HepG2 (cell line): ENCODE measurements at regions not wholly inside any gene's neighbourhood (a gene's known extent, or its start where the extent isn't known, plus 50 kb on each side); places are given as distances from the start of the nearest gene placed in this dataset.

Experiments
- ATAC-seq: fragments of 200-7000 bp; cut with Tn5 transposase; 3 replicates; pipeline ENCODE4 v1.9.1; 2020; ENCODE audit warnings: mild to moderate bottlenecking, moderate library complexity
- BruUV-seq: library from RNA; stranded (reverse); fragments of 400-500 nt; replicated peaks from 2 replicates; lab custom pipeline; 2021; lab: Mats Ljungman, UMichigan
- CTCF ChIA-PET: fragments of 300-600 bp; formaldehyde crosslinking; extraction: SDS; loops from one replicate; lab custom pipeline; 2021; ENCODE audit warnings: low total read pairs, inconsistent platforms, low intra/inter-chr PET ratio; lab: Yijun Ruan, JAX
- POLR2A ChIA-PET: fragments of 350-600 bp; sonication (Branson Sonifier 250); formaldehyde crosslinking; loops from one replicate; lab custom pipeline; 2020; ENCODE audit warnings: antibody characterized with exemption, inconsistent platforms; lab: Yijun Ruan, JAX
- DNase-seq: peaks from one replicate; pipeline ENCODE4 v3.0.0-alpha.2; 2015; ENCODE audit warnings: low spot score
- FAIRE-seq: peaks from 3 replicates; lab custom pipeline; 2011; peaks lifted over from hg19 to GRCh38; lab: Jason Lieb, UNC
- H2AFZ ChIP-seq: one replicate; pipeline ENCODE4 v1.6.1; 2011; ENCODE audit warnings: low read length, inconsistent platforms
- H3K27ac ChIP-seq: fragments of 300-600 bp; 3 replicates; pipeline ENCODE4 v1.8.0; 2011; ENCODE audit warnings: mixed run types, mild to moderate bottlenecking, mixed read lengths, low read length, inconsistent platforms; ENCODE audit not compliant: insufficient read depth; ENCODE audit errors: extremely low read length
- H3K27me3 ChIP-seq, 2 experiments: fragments of 200-600 bp in 1 of 2; 2 replicates in 1 of 2; 3 replicates in 1 of 2; pipeline versions ENCODE4 v1.6.0 to v1.8.0; 2011; ENCODE audit warnings: low read length in 2 of 2, mild to moderate bottlenecking in 2 of 2, moderate library complexity in 2 of 2, inconsistent platforms in 1 of 2; ENCODE audit not compliant: insufficient read depth in 2 of 2, control insufficient read depth in 1 of 2
- H3K36me3 ChIP-seq, 2 experiments: fragments of 200-600 bp in 1 of 2; replicated peaks in 1 of 2; 2 replicates in 1 of 2; 3 replicates in 1 of 2; pipeline versions ENCODE4 v1.5.1 to v1.8.0; 2011; ENCODE audit warnings: low read length in 2 of 2, inconsistent platforms in 1 of 2; ENCODE audit not compliant: insufficient read depth in 2 of 2, control insufficient read depth in 1 of 2
- H3K4me1 ChIP-seq: 2 replicates; pipeline ENCODE4 v1.5.1; 2012; ENCODE audit warnings: low read length, inconsistent platforms; ENCODE audit not compliant: insufficient read depth
- H3K4me2 ChIP-seq: 2 replicates; pipeline ENCODE4 v1.6.0; 2011; ENCODE audit warnings: low read depth, low read length, inconsistent platforms
- H3K4me3 ChIP-seq, 3 experiments: fragments of 200-600 bp in 1 of 3; sonication (generic), shearing (Covaris generic) in 1 of 3; replicated peaks in 1 of 3; 2 replicates each; pipeline ENCODE4 v1.5.1; 2011 to 2016; ENCODE audit warnings: low read length in 3 of 3, inconsistent platforms in 2 of 3, low read depth in 2 of 3, mild to moderate bottlenecking in 2 of 3, control low read depth in 1 of 3, mixed read lengths in 1 of 3; ENCODE audit not compliant: insufficient read depth in 1 of 3
- H3K79me2 ChIP-seq: one replicate; pipeline ENCODE4 v1.6.1; 2011; ENCODE audit warnings: low read length, inconsistent platforms; ENCODE audit not compliant: insufficient read depth
- H3K9ac ChIP-seq: 2 replicates; pipeline ENCODE4 v1.6.0; 2011; ENCODE audit warnings: mild to moderate bottlenecking, low read depth, low read length, inconsistent platforms; ENCODE audit not compliant: insufficient read depth
- H3K9me3 ChIP-seq: 2 replicates; pipeline ENCODE4 v1.5.1; 2012; ENCODE audit warnings: mild to moderate bottlenecking, low read length
- H4K20me1 ChIP-seq: 2 replicates; pipeline ENCODE4 v1.6.0; 2011; ENCODE audit warnings: inconsistent platforms, mild to moderate bottlenecking, low read length, moderate library complexity; ENCODE audit not compliant: insufficient read depth
- ARID2 ChIP-seq: sonication (generic); formaldehyde crosslinking; IDR thresholded peaks from 2 replicates; pipeline ENCODE4 v1.8.1; 2022; ENCODE audit warnings: mild to moderate bottlenecking, missing genetic modification reagents, borderline replicate concordance
- BHLHE40 ChIP-seq: IDR thresholded peaks from 2 replicates; pipeline ENCODE4 v1.6.1; 2011; ENCODE audit warnings: low read length, improper control_type of control experiment
- CCAR2 ChIP-seq: fragments of 200-400 bp; formaldehyde crosslinking; optimal IDR thresholded peaks from 2 replicates; pipeline ENCODE3; 2018; ENCODE audit warnings: low read depth, mild to moderate bottlenecking, low read length, moderate library complexity
- ETS1 ChIP-seq: sonication (generic); formaldehyde crosslinking; IDR thresholded peaks from 2 replicates; pipeline ENCODE4 v1.4.0; 2020; ENCODE audit warnings: missing genetic modification reagents
- FOXA1 ChIP-seq, 2 experiments: fragments of 450-650 bp in 1 of 2; sonication (generic) in 1 of 2; formaldehyde crosslinking in 1 of 2; IDR thresholded peaks; 2 replicates each; pipeline versions ENCODE4 v1.4.0 to v1.6.1; 2016 to 2020; ENCODE audit warnings: missing genetic modification reagents in 1 of 2
- GLMP ChIP-seq: sonication (generic); formaldehyde crosslinking; IDR thresholded peaks from 2 replicates; pipeline ENCODE4 v1.9.0; 2021; ENCODE audit warnings: missing genetic modification reagents, mild to moderate bottlenecking, borderline replicate concordance
- HOXA9 ChIP-seq: sonication (generic); formaldehyde crosslinking; IDR thresholded peaks from 2 replicates; pipeline ENCODE4 v1.8.1; 2022; ENCODE audit warnings: missing genetic modification reagents, mild to moderate bottlenecking, moderate library complexity, borderline replicate concordance
- IKZF1 ChIP-seq: fragments of 450-650 bp; IDR thresholded peaks from 2 replicates; pipeline ENCODE4 v1.7.1; 2016
- ISL2 ChIP-seq: sonication (generic); formaldehyde crosslinking; IDR thresholded peaks from 2 replicates; pipeline ENCODE4 v1.5.0; 2020; ENCODE audit warnings: missing genetic modification reagents
- MXI1 ChIP-seq: IDR thresholded peaks from 3 replicates; pipeline ENCODE4 v1.6.1; 2012; ENCODE audit warnings: low read depth, low read length, inconsistent platforms, borderline replicate concordance
- RFX3 ChIP-seq: IDR thresholded peaks from 2 replicates; pipeline ENCODE4 v1.6.1; 2016; ENCODE audit warnings: missing biosample characterization, missing genetic modification reagents
- SMC3 ChIP-seq: IDR thresholded peaks from 2 replicates; pipeline ENCODE4 v1.6.1; 2011; ENCODE audit warnings: low read length, improper control_type of control experiment
- U2AF1 ChIP-seq: fragments of 200-400 bp; formaldehyde crosslinking; optimal IDR thresholded peaks from 2 replicates; pipeline ENCODE3; 2017; ENCODE audit warnings: mild to moderate bottlenecking, low read depth, low read length
- ZFP36L1 ChIP-seq: sonication (generic); formaldehyde crosslinking; IDR thresholded peaks from 2 replicates; pipeline ENCODE4 v1.8.0; 2022; ENCODE audit warnings: mild to moderate bottlenecking, missing genetic modification reagents, moderate library complexity
- ZFP90 ChIP-seq: sonication (generic); formaldehyde crosslinking; IDR thresholded peaks from 2 replicates; pipeline ENCODE4 v1.8.0; 2022; ENCODE audit warnings: missing genetic modification reagents, mild to moderate bottlenecking, inconsistent platforms, borderline replicate concordance
- ZIK1 ChIP-seq: sonication (generic); formaldehyde crosslinking; IDR thresholded peaks from 2 replicates; pipeline ENCODE4 v1.5.0; 2020; ENCODE audit warnings: mild to moderate bottlenecking, low read depth, missing genetic modification reagents, borderline replicate concordance
- ZKSCAN5 ChIP-seq: sonication (generic); formaldehyde crosslinking; IDR thresholded peaks from 2 replicates; pipeline ENCODE4 v1.5.1; 2020; ENCODE audit warnings: mild to moderate bottlenecking, missing genetic modification reagents
- ZNF263 ChIP-seq: sonication (generic); formaldehyde crosslinking; IDR thresholded peaks from 2 replicates; pipeline ENCODE4 v1.4.0; 2020; ENCODE audit warnings: missing genetic modification reagents
- ZNF337 ChIP-seq: sonication (generic); formaldehyde crosslinking; IDR thresholded peaks from 2 replicates; pipeline ENCODE4 v1.5.1; 2020; ENCODE audit warnings: missing genetic modification reagents, low read depth, mild to moderate bottlenecking, borderline replicate concordance
- ZNF615 ChIP-seq: sonication (generic); formaldehyde crosslinking; IDR thresholded peaks from 2 replicates; pipeline ENCODE4 v1.5.0; 2020; ENCODE audit warnings: mild to moderate bottlenecking, missing genetic modification reagents, borderline replicate concordance
- ZNF670 ChIP-seq: sonication (generic); formaldehyde crosslinking; IDR thresholded peaks from 2 replicates; pipeline ENCODE4 v1.8.0; 2022; ENCODE audit warnings: mild to moderate bottlenecking, missing genetic modification reagents, borderline replicate concordance
- ZNF746 ChIP-seq: sonication (generic); formaldehyde crosslinking; IDR thresholded peaks from 2 replicates; pipeline ENCODE4 v1.8.0; 2022; ENCODE audit warnings: mild to moderate bottlenecking, missing genetic modification reagents
- ZNF792 ChIP-seq: IDR thresholded peaks from 2 replicates; pipeline ENCODE4 v1.6.1; 2016
- WGBS: methylation state at CpG from one replicate; pipeline ENCODE4 v1.1.6; 2017; ENCODE audit warnings: low lambda C conversion rate; 5-methylcytosine and 5-hydroxymethylcytosine counted together
- in situ Hi-C: cut with HindIII; loops from 2 replicates; pipeline ENCODE4 v1.10.0; 2017; ENCODE audit warnings: low pct_unique_long_range_greater_than_20kb; ENCODE audit not compliant: extremely low pct_ligation_motif_present
- intact Hi-C: fragments of 100-400 bp; cut with micrococcal nuclease; formaldehyde crosslinking; loops from one replicate; pipeline ENCODE4 v1.10.0; 2022; ENCODE audit not compliant: unreplicated experiment

- BruUV-seq, result TSS peak; percentile 81
- POLR2A ChIA-PET, result interaction anchor here (0.8 to 1.9 kb wide), 15 partner anchors 10 to 695 kb away, joined by 3 to 11 read pairs (median 3); partner anchors contain the start of gene TMEM209
- TF ChIP-seq ZNF263 (CRISPR knock-in tag), result peak; percentile 54; the same call in 1 of the 2 replicates
- TF ChIP-seq CCAR2, result no peak
- no peak for TF ChIP-seq U2AF1
- no peak; the same call in 1 of the 2 replicates for TF ChIP-seq ZFP36L1 (CRISPR knock-in tag)
- TF ChIP-seq ZNF746 (CRISPR knock-in tag), result peak; percentile 62
- 0 out of 2 replicates have a peak, but pooled peaks have one; percentile 41 for TF ChIP-seq ZNF615
- no peak for TF ChIP-seq FOXA1 (IDR thresholded peaks at IDR 0.05)
- peak; percentile 77 for TF ChIP-seq FOXA1 (CRISPR knock-in tag; IDR thresholded peaks at IDR 0.05)
- TF ChIP-seq ZIK1 (CRISPR knock-in tag), result no peak; the same call in 1 of the 2 replicates
- TF ChIP-seq BHLHE40, result no peak
- TF ChIP-seq ARID2, result no peak
- TF ChIP-seq MXI1, result peak; percentile 67; the same call in 1 of the 3 replicates
- peak; percentile 94 for TF ChIP-seq ISL2
- TF ChIP-seq ZNF792, result peak; percentile 78
- 0 out of 2 replicates have a peak, but pooled peaks have one; percentile 33 for TF ChIP-seq ZKSCAN5
- TF ChIP-seq ETS1, result no peak
- TF ChIP-seq IKZF1, result no peak
- no peak for TF ChIP-seq GLMP (CRISPR knock-in tag)
- TF ChIP-seq ZFP90 (CRISPR knock-in tag), result peak; percentile 58; the same call in 1 of the 2 replicates
- 0 out of 2 replicates have a peak, but pooled peaks have one; percentile 15 for TF ChIP-seq SMC3
- no peak for TF ChIP-seq ZNF337 (CRISPR knock-in tag)
- 0 out of 2 replicates have a peak, but pooled peaks have one; percentile 10 for TF ChIP-seq RFX3 (CRISPR knock-in tag)
- TF ChIP-seq ZNF670 (CRISPR knock-in tag), result peak; percentile 85
- no peak for TF ChIP-seq HOXA9 (CRISPR knock-in tag)
Observed at GRCh38 chr7:130899638-130900401, 165.8 kb upstream of the KLF14 start.

More at GRCh38 chr7:130899638-130900401, 165.8 kb upstream of the KLF14 start:
- H3K36me3 ChIP-seq, result peaks cover 17 to 28% of the 10 kb centered on the region in 2 experiments
- H3K9ac ChIP-seq, result peak overlapping the region; percentile 27
- ATAC-seq, result peak; percentile 84
- H3K9me3 ChIP-seq, result no peaks in the 10 kb centered on the region
- no peak overlapping the region for H2AFZ ChIP-seq
- peaks cover 5% of the 10 kb centered on the region; the same call in 1 of the 2 replicates for H4K20me1 ChIP-seq
- CTCF ChIA-PET, result interaction anchor here (0.5 kb wide), 1 partner anchor 35 kb away, joined by 3 read pairs; no protein-coding TSS in a partner anchor
- H3K4me1 ChIP-seq, result peaks cover 100% of the 10 kb centered on the region
- no peaks in the 10 kb centered on the region for H3K27me3 ChIP-seq
- WGBS, result 25% methylated on average over 15 of the region's 15 CpGs
- H3K4me3 ChIP-seq, result peak overlapping the region in 1 of 3 experiments; percentile 34; a peak in 2 of 6 replicates
- intact Hi-C loops, result no loop called here
- in situ Hi-C loops, result loop anchor here (10.0 kb wide), 1 partner anchor 145 kb away; no protein-coding TSS in a partner anchor
- H3K79me2 ChIP-seq, result peaks cover 91% of the 10 kb centered on the region
- peak; percentile 99 for FAIRE-seq
- H3K27ac ChIP-seq, result peak overlapping the region; percentile 74
- peak; percentile 95 for DNase-seq
- H3K4me2 ChIP-seq, result peak overlapping the region; percentile 56
